HG02973 (cell line): ENCODE measurements at regions not wholly inside any gene's neighbourhood (a gene's known extent, or its start where the extent isn't known, plus 50 kb on each side); places are given as distances from the start of the nearest gene placed in this dataset.

Experiments
- ATAC-seq: cut with Tn5 transposase; IDR thresholded peaks from one replicate; pipeline ENCODE4 v1.9.1; 2021; ENCODE audit warnings: moderate library complexity; ENCODE audit not compliant: unreplicated experiment

DNA sequence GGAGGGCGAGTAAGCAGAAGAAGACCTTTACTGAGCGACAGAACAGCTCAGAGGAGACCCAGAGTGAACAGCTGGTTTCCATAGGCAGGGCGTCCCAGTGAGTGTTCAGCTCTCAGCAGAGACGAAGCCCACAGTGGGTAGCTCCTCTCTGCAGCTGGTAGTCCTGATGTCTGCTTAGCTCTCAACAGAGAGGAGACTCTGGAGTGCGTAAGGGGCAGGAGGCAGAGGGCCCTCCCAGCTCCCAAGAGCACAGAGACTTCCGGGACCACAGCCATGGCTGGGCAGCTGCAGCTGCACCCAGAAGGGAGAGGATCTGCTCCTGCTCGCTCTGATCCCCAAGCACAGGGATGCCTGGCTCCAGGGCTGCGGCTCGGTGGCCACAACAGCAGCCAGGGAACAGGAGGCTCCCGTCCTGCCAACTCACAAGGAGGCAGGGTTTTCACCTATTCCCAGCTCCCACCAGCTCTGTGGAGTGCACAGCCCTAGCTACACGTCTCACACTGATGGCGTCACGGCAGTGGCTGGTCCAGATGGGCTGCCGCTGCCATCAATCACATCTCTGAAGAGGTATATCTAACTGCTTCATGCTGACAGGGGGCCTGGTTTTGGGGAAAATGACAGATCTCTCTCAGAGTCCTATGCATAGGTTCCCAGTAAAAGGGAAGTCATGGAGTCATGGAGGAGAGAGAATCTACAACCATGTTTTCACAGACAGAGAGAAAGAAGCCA is 2660.1 kb upstream of the PCDH20 start:
- no peak for ATAC-seq

DNA sequence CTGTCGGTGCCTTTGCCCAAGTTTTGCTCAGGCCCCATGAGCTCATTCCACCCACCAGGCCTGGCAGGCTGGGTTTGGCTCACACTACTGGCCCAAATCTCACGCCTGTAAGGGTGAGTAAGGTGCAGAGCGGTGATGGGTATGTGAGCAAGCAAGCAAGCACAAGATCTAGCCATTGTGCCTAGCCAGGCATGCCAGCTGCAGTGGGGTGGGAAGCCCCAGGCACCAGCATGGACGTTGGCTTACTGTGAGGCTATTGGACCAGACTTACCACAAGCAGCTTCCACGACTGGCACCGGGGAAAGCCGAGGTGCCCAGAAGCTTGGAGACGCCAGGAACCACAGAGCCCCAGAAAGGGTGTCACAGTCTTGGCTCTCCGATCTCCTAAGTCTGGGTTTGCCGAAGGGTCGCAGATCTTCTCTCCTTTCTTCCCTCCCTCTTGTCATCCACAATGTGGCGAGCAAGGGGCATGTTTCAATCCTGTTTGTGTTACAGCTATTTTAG is 2659.4 kb upstream of the PCDH20 start:
- no peak for ATAC-seq

GRCh38 chr13:64073203-64073602 is 2657.6 kb upstream of the PCDH20 start:
- no peak for ATAC-seq

- ATAC-seq, result no peak
Measured at GRCh38 chr13:64071352-64071751, 2655.7 kb upstream of the PCDH20 start.

GRCh38 chr13:64069892-64070291 is 2654.2 kb upstream of the PCDH20 start:
- ATAC-seq, result no peak

DNA sequence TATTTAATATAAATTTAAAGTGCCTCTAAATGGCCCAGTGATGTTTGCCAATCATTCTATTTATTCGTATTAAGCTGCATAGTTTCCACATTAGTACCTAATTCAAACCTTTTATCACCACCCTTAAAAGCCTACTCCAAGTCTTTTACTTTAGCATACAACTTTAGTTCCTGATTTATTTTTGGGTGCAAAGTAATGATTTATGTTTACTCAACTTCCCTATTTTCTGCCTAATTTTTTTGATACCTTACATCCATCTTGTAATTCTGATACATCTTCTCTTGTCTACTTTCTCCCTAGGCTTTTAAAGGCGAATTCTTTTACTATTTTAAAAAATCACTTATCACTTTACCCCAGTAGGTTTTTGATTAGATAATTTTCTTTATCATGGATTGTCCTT is 2651.1 kb upstream of the PCDH20 start:
- no peak for ATAC-seq

- ATAC-seq, result no peak
Measured at GRCh38 chr13:64061649-64062048, 2646.0 kb upstream of the PCDH20 start.

DNA sequence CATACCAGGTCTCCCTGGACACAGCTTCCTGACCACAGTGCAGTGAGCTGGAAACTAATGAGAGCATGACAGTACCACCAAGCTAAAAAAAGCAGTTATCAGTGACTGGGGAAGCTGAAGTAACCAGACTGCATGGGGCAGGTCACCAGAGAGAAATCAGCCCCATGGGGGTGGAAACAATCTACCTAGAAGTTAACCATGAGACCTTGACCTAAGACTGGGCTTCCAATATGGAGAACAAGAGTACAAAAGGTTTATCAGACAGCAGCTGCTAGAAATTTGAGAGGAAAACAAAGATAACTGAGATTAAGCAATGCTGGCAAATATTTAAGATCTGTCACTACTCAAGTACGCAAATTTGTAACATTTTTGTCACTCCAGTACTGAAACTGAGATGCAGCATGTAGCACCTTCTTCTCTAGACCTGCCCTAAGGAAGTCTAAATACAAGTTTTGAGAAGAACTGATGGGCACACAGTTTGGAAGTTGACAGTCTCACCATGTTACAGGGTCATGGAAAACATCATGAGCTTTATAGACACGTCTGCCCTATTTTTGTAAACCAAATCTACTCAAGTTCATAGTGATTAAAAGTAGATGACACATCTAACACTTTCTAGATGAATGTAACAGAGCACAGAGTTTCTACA is 2641.8 kb upstream of the PCDH20 start:
- ATAC-seq, result no peak

DNA sequence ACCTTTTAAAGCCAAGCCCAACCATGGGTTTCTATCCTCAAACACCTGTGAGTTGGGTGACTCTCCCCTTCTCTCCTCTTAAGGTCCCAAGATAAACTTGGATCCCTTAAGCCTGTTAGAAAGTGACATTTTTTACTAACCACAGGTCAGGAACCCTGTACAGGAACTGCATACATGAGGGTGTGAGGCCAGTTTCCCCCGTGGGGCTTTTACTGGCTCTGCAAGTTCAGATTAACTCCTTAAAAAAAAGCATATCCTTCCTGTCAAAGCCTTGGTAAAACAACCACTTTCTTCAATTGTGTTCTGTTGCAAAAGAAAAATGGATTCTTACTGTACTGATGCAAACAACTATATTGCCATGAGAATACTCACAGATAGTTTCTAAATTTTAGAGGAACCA is 2638.7 kb upstream of the PCDH20 start:
- no peak for ATAC-seq

DNA sequence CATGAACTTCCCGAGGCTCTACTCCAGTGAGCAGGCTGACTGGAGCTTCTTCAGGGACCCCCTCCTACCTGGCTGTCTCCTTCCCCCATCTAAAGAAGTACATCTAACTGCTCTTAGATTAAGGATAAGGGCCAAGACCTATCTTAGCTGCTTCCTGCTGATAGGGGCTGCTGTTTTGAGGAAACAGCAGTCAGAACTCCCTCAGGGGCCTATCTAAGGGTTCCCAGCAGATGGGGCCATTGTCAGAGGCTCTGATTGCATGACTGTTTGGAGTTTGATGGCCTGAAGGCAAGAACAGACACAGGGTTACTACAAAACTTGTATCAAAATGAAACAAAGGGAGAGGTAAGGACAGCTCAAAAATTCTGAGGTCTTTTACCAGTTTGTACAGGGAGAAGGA is 2636.9 kb upstream of the PCDH20 start:
- no peak for ATAC-seq

- ATAC-seq, result no peak
Measured at GRCh38 chr13:64051278-64051677, 2635.6 kb upstream of the PCDH20 start.

- ATAC-seq, result no peak
Measured at GRCh38 chr13:64041296-64041695, 2625.6 kb upstream of the PCDH20 start.

- ATAC-seq, result no peak
Measured at GRCh38 chr13:64033921-64034320, 2618.3 kb upstream of the PCDH20 start.

DNA sequence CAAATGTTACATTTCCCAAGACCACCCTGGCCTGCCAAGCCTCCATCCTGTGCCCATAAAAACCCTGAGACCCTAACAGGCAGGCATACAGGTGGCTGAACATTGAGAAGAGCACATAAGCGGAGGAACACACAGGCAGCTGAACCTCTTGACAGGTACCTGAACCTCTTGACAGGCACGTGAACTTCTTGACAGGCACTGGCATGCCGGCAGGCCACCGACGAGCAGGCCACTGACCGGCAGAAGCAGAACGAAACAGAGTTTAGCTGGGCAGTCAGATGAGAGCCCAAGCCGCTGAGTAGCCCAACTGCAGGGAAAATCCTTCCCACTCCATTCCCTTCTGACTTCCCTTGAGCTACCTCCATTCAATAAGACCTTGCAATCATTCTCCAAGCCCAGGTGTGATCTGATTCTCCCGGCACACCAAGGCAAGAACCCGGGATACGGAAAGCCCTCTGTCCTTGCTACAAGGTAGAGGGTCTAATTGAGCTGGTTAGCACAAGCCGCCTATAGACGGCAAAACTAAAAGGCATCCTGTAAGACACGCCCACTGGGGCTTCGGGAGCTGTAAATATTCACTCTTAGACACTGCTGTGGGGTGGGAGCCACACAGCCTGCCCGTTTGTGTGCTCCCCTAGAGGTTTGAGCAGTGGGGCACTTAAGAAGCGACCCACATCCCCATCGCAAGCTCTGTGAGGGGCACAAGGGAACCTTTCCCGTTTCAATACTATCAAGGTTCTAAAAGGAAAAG is 2613.9 kb upstream of the PCDH20 start:
- no peak for ATAC-seq

GRCh38 chr13:64028551-64028950 is 2612.9 kb upstream of the PCDH20 start:
- no peak for ATAC-seq

- ATAC-seq, result no peak
Measured at GRCh38 chr13:64020126-64020525, 2604.5 kb upstream of the PCDH20 start.

- no peak for ATAC-seq
Measured at GRCh38 chr13:64007339-64007738, 2591.7 kb upstream of the PCDH20 start.

DNA sequence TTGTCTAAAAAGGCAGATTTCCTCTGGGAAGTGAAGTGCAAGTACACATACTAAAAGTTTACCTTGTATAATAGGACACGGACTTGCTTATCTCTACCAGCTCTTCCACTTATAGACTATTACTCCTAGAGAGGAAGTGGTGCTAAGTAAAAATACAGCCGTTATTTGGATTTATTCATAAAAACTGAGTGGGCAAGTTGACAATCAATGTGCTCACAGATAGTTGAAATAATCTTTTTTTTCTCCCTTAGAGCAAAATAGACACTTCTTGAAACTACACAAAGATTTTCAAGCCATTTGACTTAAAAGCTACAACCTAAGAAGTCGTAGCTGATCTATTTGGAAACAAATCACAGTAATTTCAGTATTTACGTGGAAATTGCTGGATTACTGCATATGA is 2584.7 kb upstream of the PCDH20 start:
- no peak for ATAC-seq

DNA sequence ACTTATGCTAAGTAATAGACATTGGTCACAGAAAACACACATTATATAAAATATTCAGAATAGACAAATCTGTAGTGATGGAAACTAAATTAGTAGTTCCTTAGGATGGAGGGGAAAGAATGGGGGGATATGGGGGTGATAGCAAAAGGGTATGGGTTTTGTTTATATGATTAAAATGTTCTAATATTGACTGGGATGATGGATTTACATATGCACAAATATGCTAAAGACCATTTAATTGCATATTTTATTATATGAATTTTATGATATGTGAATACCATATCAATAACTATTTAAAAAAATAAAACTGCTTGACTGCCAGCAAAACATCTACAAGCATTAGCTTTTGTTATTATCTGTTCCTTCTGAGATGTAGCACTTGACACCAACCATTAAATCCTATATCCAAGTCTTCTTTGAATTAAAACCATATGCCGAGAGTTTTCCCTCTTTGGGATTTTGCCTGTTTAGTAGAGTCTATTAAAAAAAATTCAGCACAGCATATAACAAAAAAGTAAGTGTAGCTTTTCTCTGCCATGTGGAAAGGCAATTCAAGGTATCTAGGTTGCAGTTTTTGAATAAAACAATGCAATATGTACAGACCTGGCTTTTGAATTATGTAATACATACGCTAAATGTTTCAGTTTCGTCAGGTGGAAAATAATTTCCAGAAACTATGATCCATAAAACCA is 2584.1 kb upstream of the PCDH20 start:
- ATAC-seq, result no peak

GRCh38 chr13:63983366-63983765 is 2567.7 kb upstream of the PCDH20 start:
- no peak for ATAC-seq

GRCh38 chr13:63979951-63980350 is 2564.3 kb upstream of the PCDH20 start:
- ATAC-seq, result no peak
